HepG2 (cell line): ENCODE measurements at regions not wholly inside any gene's neighbourhood (a gene's known extent, or its start where the extent isn't known, plus 50 kb on each side); places are given as distances from the start of the nearest gene placed in this dataset.

Experiments used
- ARNT ChIP-seq: fragments of 450-650 bp; IDR thresholded peaks from 2 replicates; pipeline ENCODE4 v1.6.1; 2017
- CBX1 ChIP-seq: IDR thresholded peaks from one replicate; pipeline ENCODE4 v1.6.1; 2016; ENCODE audit warnings: antibody characterized with exemption, low read depth
- HMG20B ChIP-seq: conservative IDR thresholded peaks from 2 replicates; pipeline ENCODE4 v1.6.1; 2016; ENCODE audit warnings: missing genetic modification reagents, missing compliant biosample characterization
- JUN ChIP-seq: sonication (generic); formaldehyde crosslinking; IDR thresholded peaks from 2 replicates; pipeline ENCODE4 v1.4.0; 2020; ENCODE audit warnings: mild to moderate bottlenecking, missing genetic modification reagents
- MATR3 ChIP-seq: sonication (generic); formaldehyde crosslinking; IDR thresholded peaks from 2 replicates; pipeline ENCODE4 v1.4.0; 2020; ENCODE audit warnings: missing genetic modification reagents
- TSC22D2 ChIP-seq: sonication (generic); formaldehyde crosslinking; IDR thresholded peaks from 2 replicates; pipeline ENCODE4 v1.5.1; 2020; ENCODE audit warnings: missing genetic modification reagents, mild to moderate bottlenecking, borderline replicate concordance
- TF ChIP-seq, protein P1 (sequence below): sonication (generic); formaldehyde crosslinking; IDR thresholded peaks from 2 replicates; pipeline ENCODE4 v1.9.0; 2021; ENCODE audit warnings: missing genetic modification reagents, mild to moderate bottlenecking, borderline replicate concordance
- TF ChIP-seq, protein P2 (sequence below): sonication (generic); formaldehyde crosslinking; IDR thresholded peaks from 2 replicates; pipeline ENCODE4 v1.5.0; 2020; ENCODE audit warnings: mild to moderate bottlenecking, missing genetic modification reagents, moderate library complexity

- TF ChIP-seq, protein P1, sequence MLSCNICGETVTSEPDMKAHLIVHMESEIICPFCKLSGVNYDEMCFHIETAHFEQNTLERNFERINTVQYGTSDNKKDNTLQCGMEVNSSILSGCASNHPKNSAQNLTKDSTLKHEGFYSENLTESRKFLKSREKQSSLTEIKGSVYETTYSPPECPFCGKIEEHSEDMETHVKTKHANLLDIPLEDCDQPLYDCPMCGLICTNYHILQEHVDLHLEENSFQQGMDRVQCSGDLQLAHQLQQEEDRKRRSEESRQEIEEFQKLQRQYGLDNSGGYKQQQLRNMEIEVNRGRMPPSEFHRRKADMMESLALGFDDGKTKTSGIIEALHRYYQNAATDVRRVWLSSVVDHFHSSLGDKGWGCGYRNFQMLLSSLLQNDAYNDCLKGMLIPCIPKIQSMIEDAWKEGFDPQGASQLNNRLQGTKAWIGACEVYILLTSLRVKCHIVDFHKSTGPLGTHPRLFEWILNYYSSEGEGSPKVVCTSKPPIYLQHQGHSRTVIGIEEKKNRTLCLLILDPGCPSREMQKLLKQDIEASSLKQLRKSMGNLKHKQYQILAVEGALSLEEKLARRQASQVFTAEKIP (CRISPR knock-in tag), result no peak
- TF ChIP-seq CBX1 (no peak), HMG20B (CRISPR knock-in tag) (no peak), TSC22D2 (no peak), MATR3 (CRISPR knock-in tag) (no peak), JUN (CRISPR knock-in tag) (no peak), ARNT (no peak)
- TF ChIP-seq, protein P2, sequence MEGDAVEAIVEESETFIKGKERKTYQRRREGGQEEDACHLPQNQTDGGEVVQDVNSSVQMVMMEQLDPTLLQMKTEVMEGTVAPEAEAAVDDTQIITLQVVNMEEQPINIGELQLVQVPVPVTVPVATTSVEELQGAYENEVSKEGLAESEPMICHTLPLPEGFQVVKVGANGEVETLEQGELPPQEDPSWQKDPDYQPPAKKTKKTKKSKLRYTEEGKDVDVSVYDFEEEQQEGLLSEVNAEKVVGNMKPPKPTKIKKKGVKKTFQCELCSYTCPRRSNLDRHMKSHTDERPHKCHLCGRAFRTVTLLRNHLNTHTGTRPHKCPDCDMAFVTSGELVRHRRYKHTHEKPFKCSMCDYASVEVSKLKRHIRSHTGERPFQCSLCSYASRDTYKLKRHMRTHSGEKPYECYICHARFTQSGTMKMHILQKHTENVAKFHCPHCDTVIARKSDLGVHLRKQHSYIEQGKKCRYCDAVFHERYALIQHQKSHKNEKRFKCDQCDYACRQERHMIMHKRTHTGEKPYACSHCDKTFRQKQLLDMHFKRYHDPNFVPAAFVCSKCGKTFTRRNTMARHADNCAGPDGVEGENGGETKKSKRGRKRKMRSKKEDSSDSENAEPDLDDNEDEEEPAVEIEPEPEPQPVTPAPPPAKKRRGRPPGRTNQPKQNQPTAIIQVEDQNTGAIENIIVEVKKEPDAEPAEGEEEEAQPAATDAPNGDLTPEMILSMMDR (CRISPR knock-in tag), result no peak
These were observed 80.7 kb upstream of the TNFSF4 start for GRCh38 chr1:173287785-173288184.
